Osteocyte (in vitro differentiated cells): ENCODE measurements at regions not wholly inside any gene's neighbourhood (a gene's known extent, or its start where the extent isn't known, plus 50 kb on each side); places are given as distances from the start of the nearest gene placed in this dataset.

ENCODE experiments used
- DNase-seq: peaks from one replicate; pipeline ENCODE4 v3.0.0; 2021; ENCODE audit warnings: mixed read lengths; ENCODE audit not compliant: unreplicated experiment; ENCODE audit errors: extremely low spot score
- H3K27ac Mint-ChIP-seq: one replicate; pipeline ENCODE4 v1.8.0; 2021; ENCODE audit warnings: mild to moderate bottlenecking, mixed read lengths; ENCODE audit not compliant: unreplicated experiment
- H3K27me3 Mint-ChIP-seq: one replicate; pipeline ENCODE4 v1.8.0; 2021; ENCODE audit warnings: mixed read lengths; ENCODE audit not compliant: unreplicated experiment
- H3K36me3 Mint-ChIP-seq: one replicate; pipeline ENCODE4 v1.8.0; 2021; ENCODE audit warnings: mixed read lengths; ENCODE audit not compliant: unreplicated experiment
- H3K4me1 Mint-ChIP-seq: one replicate; pipeline ENCODE4 v1.8.0; 2021; ENCODE audit warnings: mixed read lengths; ENCODE audit not compliant: unreplicated experiment
- H3K4me3 Mint-ChIP-seq: one replicate; pipeline ENCODE4 v1.8.0; 2021; ENCODE audit warnings: mild to moderate bottlenecking, moderate library complexity, mixed read lengths; ENCODE audit not compliant: unreplicated experiment
- H3K9me3 Mint-ChIP-seq: one replicate; pipeline ENCODE4 v1.8.0; 2021; ENCODE audit warnings: mixed read lengths; ENCODE audit not compliant: unreplicated experiment
- TF ChIP-seq, protein P1 (sequence below): fragments of 200-600 bp; sonication (generic); IDR thresholded peaks from 2 replicates; pipeline ENCODE4 v1.5.0; 2021; ENCODE audit warnings: antibody characterized with exemption, mild to moderate bottlenecking, moderate library complexity

- Mint-ChIP-seq H3K36me3 (no peaks in the 10 kb centered on the region), H3K27ac (no peak overlapping the region), H3K9me3 (no peaks in the 10 kb centered on the region), H3K4me1 (no peaks in the 10 kb centered on the region), H3K4me3 (no peak overlapping the region), H3K27me3 (no peaks in the 10 kb centered on the region)
- DNase-seq, result no peak
- TF ChIP-seq, protein P1, sequence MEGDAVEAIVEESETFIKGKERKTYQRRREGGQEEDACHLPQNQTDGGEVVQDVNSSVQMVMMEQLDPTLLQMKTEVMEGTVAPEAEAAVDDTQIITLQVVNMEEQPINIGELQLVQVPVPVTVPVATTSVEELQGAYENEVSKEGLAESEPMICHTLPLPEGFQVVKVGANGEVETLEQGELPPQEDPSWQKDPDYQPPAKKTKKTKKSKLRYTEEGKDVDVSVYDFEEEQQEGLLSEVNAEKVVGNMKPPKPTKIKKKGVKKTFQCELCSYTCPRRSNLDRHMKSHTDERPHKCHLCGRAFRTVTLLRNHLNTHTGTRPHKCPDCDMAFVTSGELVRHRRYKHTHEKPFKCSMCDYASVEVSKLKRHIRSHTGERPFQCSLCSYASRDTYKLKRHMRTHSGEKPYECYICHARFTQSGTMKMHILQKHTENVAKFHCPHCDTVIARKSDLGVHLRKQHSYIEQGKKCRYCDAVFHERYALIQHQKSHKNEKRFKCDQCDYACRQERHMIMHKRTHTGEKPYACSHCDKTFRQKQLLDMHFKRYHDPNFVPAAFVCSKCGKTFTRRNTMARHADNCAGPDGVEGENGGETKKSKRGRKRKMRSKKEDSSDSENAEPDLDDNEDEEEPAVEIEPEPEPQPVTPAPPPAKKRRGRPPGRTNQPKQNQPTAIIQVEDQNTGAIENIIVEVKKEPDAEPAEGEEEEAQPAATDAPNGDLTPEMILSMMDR, result no peak
These were observed 83.2 kb upstream of the EPHA4 start for GRCh38 chr2:221655300-221655699.

GRCh38 chr2:221653182-221653581 lies 81.1 kb upstream of the EPHA4 start:
- Mint-ChIP-seq H3K27ac (no peak overlapping the region), H3K4me3 (no peak overlapping the region), H3K4me1 (no peaks in the 10 kb centered on the region), H3K9me3 (no peaks in the 10 kb centered on the region), H3K27me3 (no peaks in the 10 kb centered on the region), H3K36me3 (no peaks in the 10 kb centered on the region)
- no peak for DNase-seq
- TF ChIP-seq, protein P1, result no peak

DNA sequence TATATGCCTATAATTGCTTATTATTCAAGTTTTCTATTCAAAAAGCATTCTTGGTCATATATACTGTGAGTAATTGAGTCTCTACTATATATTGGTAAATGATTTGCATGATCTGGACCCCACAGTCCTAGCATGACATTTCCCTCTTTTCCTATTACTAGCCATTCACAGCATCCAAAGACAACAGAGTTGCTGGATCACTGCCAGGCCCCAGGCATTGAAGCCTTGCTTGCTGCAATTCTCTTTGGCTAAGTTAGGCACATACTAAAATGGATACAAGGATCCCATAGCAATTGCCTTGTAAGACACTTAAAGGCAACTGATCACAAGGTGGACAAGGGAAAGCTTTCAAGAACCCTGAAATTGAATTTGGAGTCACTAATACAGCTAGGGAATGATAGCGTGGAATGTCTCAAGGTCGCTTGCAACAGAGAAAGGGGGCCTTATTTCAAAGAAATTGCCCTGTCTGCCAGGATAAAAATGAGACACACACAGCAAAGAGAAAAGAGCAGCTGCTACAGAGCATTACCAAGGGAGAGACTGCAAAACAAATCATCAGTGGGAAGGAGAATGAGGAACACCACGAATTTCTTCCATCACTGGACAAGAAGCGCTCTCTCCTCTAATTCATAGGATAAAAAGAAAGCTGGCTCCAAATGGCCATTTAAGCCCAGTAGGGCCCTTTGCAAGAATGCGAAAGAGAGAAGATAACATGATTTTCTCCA lies 77.1 kb upstream of the EPHA4 start:
- no peak for DNase-seq
- no peak overlapping the region for H3K27ac Mint-ChIP-seq
- H3K4me1 Mint-ChIP-seq, result no peaks in the 10 kb centered on the region

GRCh38 chr2:221642447-221642846 lies 70.3 kb upstream of the EPHA4 start:
- Mint-ChIP-seq H3K27me3 (no peaks in the 10 kb centered on the region), H3K9me3 (peaks cover 16% of the 10 kb centered on the region), H3K27ac (no peak overlapping the region), H3K4me1 (no peaks in the 10 kb centered on the region), H3K4me3 (no peak overlapping the region), H3K36me3 (no peaks in the 10 kb centered on the region)
- no peak for DNase-seq
- TF ChIP-seq, protein P1, result no peak

More for the DNA sequence above, 77.1 kb upstream of the EPHA4 start:
- H3K27me3 Mint-ChIP-seq, result no peaks in the 10 kb centered on the region
- no peaks in the 10 kb centered on the region for H3K36me3 Mint-ChIP-seq
- H3K4me3 Mint-ChIP-seq, result no peak overlapping the region
- TF ChIP-seq, protein P1, result no peak
- H3K9me3 Mint-ChIP-seq, result peaks cover 6% of the 10 kb centered on the region

DNA sequence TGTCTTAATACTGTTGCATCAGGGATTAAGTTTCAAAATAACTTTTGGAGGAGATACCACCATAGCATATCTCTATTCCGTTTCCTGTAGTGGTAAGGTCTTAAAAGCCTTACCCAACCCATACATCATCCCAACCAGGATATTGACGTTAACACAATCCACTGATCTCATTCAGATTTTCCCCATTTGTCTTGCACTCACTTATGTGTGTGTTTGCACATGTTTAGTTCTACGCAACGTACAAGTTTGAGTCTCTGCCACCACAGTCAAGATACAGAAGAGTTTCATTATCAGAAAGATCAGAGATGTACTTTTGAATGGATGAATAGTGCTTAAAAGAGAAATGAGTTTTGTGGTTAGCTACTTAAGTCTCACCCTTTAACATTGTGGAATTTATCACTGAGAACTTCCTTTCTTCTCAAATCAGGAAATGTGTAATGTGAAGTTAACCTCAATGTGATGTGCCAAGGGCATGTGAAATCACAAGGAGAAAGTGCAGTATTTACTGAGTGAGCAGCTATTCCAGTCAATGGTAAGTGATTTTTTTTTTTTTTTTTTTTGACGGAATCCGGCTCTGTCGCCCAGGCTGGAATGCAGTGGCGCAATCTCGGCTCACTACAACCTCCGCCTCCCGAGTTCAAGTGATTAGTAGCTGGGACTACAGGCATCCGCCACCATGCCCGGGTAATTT lies 69.2 kb upstream of the EPHA4 start:
- DNase-seq, result no peak
- TF ChIP-seq, protein P1, result no peak
- Mint-ChIP-seq H3K9me3 (peaks cover 14% of the 10 kb centered on the region), H3K27me3 (no peaks in the 10 kb centered on the region), H3K27ac (no peak overlapping the region), H3K4me3 (no peak overlapping the region), H3K36me3 (no peaks in the 10 kb centered on the region), H3K4me1 (no peaks in the 10 kb centered on the region)
